HEK293 (cell line): ENCODE measurements at regions not wholly inside any gene's neighbourhood (a gene's known extent, or its start where the extent isn't known, plus 50 kb on each side); places are given as distances from the start of the nearest gene placed in this dataset.
A peak's percentile ranks its signal among the peaks of the same experiment; 100 is the strongest.

Experiments used
- KLF10 ChIP-seq: fragments of 450-650 bp; IDR thresholded peaks from 2 replicates; pipeline ENCODE4 v1.5.1; 2018; ENCODE audit warnings: missing biosample characterization, mild to moderate bottlenecking, missing genetic modification characterization
- KLF16 ChIP-seq: fragments of 450-650 bp; formaldehyde crosslinking; IDR thresholded peaks from 2 replicates; pipeline ENCODE4 v1.5.1; 2017; ENCODE audit warnings: missing biosample characterization, missing genetic modification characterization
- KLF9 ChIP-seq: fragments of 450-650 bp; formaldehyde crosslinking; IDR thresholded peaks from 2 replicates; pipeline ENCODE4 v1.5.1; 2016; ENCODE audit warnings: missing biosample characterization, missing genetic modification characterization, low read depth
- MZF1 ChIP-seq: fragments of 450-650 bp; formaldehyde crosslinking; IDR thresholded peaks from 2 replicates; pipeline ENCODE4 v1.5.1; 2017; ENCODE audit warnings: missing biosample characterization, missing genetic modification characterization, borderline replicate concordance
- YY1 ChIP-seq: fragments of 450-650 bp; formaldehyde crosslinking; IDR thresholded peaks from 2 replicates; pipeline ENCODE4 v1.5.1; 2018; ENCODE audit warnings: missing biosample characterization, missing genetic modification characterization
- ZBTB1 ChIP-seq: fragments of 450-650 bp; formaldehyde crosslinking; IDR thresholded peaks from 2 replicates; pipeline ENCODE4 v1.5.1; 2016; ENCODE audit warnings: missing biosample characterization, missing genetic modification characterization
- ZBTB20 ChIP-seq: fragments of 450-650 bp; formaldehyde crosslinking; IDR thresholded peaks from 2 replicates; pipeline ENCODE4 v1.5.1; 2016; ENCODE audit warnings: missing biosample characterization, missing genetic modification characterization
- ZBTB48 ChIP-seq: fragments of 450-650 bp; formaldehyde crosslinking; IDR thresholded peaks from 2 replicates; pipeline ENCODE4 v1.5.1; 2016; ENCODE audit warnings: missing biosample characterization, missing genetic modification characterization
- ZNF114 ChIP-seq: fragments of 450-650 bp; formaldehyde crosslinking; IDR thresholded peaks from 2 replicates; pipeline ENCODE4 v1.5.0; 2017; ENCODE audit warnings: missing biosample characterization, missing genetic modification characterization
- ZNF132 ChIP-seq: fragments of 450-650 bp; formaldehyde crosslinking; IDR thresholded peaks from 2 replicates; pipeline ENCODE4 v1.5.1; 2017; ENCODE audit warnings: missing biosample characterization, missing genetic modification characterization, borderline replicate concordance
- ZNF16 ChIP-seq: fragments of 450-650 bp; formaldehyde crosslinking; IDR thresholded peaks from 2 replicates; pipeline ENCODE4 v1.5.1; 2016; ENCODE audit warnings: low read depth, missing biosample characterization, missing genetic modification characterization
- ZNF302 ChIP-seq: fragments of 450-650 bp; formaldehyde crosslinking; IDR thresholded peaks from 2 replicates; pipeline ENCODE4 v1.5.1; 2016; ENCODE audit warnings: missing biosample characterization, missing genetic modification characterization, low read depth
- ZNF324 ChIP-seq: fragments of 450-650 bp; formaldehyde crosslinking; IDR thresholded peaks from 2 replicates; pipeline ENCODE4 v1.5.1; 2016; ENCODE audit warnings: missing biosample characterization, missing genetic modification characterization
- ZNF354C ChIP-seq: fragments of 450-650 bp; formaldehyde crosslinking; IDR thresholded peaks from 2 replicates; pipeline ENCODE4 v1.5.1; 2016; ENCODE audit warnings: missing biosample characterization, missing genetic modification characterization, low read depth, borderline replicate concordance
- ZNF394 ChIP-seq: fragments of 450-650 bp; formaldehyde crosslinking; IDR thresholded peaks from 2 replicates; pipeline ENCODE4 v1.5.1; 2016; ENCODE audit warnings: missing biosample characterization, missing genetic modification characterization, mild to moderate bottlenecking, moderate library complexity, borderline replicate concordance
- ZNF510 ChIP-seq: fragments of 450-650 bp; formaldehyde crosslinking; IDR thresholded peaks from 2 replicates; pipeline ENCODE4 v1.5.1; 2018; ENCODE audit warnings: mild to moderate bottlenecking, missing genetic modification characterization, missing biosample characterization; ENCODE audit not compliant: insufficient replicate concordance
- ZNF629 ChIP-seq: fragments of 450-650 bp; formaldehyde crosslinking; IDR thresholded peaks from 2 replicates; pipeline ENCODE4 v1.5.1; 2017; ENCODE audit warnings: missing biosample characterization, missing genetic modification characterization
- ZNF707 ChIP-seq: fragments of 450-650 bp; formaldehyde crosslinking; IDR thresholded peaks from 2 replicates; pipeline ENCODE4 v1.5.1; 2016; ENCODE audit warnings: missing biosample characterization, missing genetic modification characterization
- ZNF776 ChIP-seq: fragments of 450-650 bp; formaldehyde crosslinking; IDR thresholded peaks from 2 replicates; pipeline ENCODE4 v1.5.0; 2017; ENCODE audit warnings: missing biosample characterization, missing genetic modification characterization, borderline replicate concordance
- ZXDB ChIP-seq: fragments of 450-650 bp; formaldehyde crosslinking; IDR thresholded peaks from 2 replicates; pipeline ENCODE4 v1.5.1; 2016; ENCODE audit warnings: missing biosample characterization, missing genetic modification characterization
- TF ChIP-seq, protein P1 (sequence below): fragments of 450-650 bp; formaldehyde crosslinking; conservative IDR thresholded peaks from 2 replicates; pipeline ENCODE4 v1.5.1; 2016; ENCODE audit warnings: low read depth, missing biosample characterization, missing genetic modification characterization
- TF ChIP-seq, protein P2 (sequence below): fragments of 450-650 bp; IDR thresholded peaks from 2 replicates; pipeline ENCODE4 v1.5.1; 2018; ENCODE audit warnings: missing biosample characterization, missing genetic modification characterization
- TF ChIP-seq, protein P3 (sequence below): fragments of 450-650 bp; formaldehyde crosslinking; IDR thresholded peaks from 2 replicates; pipeline ENCODE4 v1.5.1; 2016; ENCODE audit warnings: missing biosample characterization, missing genetic modification characterization
- TF ChIP-seq, protein P4 (sequence below): fragments of 450-650 bp; formaldehyde crosslinking; IDR thresholded peaks from 2 replicates; pipeline ENCODE4 v1.5.1; 2016; ENCODE audit warnings: missing biosample characterization, missing genetic modification characterization
- TF ChIP-seq, protein P5 (sequence below): fragments of 450-650 bp; formaldehyde crosslinking; IDR thresholded peaks from 2 replicates; pipeline ENCODE4 v1.5.1; 2016; ENCODE audit warnings: missing biosample characterization, missing genetic modification characterization
- TF ChIP-seq, protein P6 (sequence below): fragments of 450-650 bp; formaldehyde crosslinking; IDR thresholded peaks from 2 replicates; pipeline ENCODE4 v1.5.1; 2016; ENCODE audit warnings: missing biosample characterization, missing genetic modification characterization

DNA sequence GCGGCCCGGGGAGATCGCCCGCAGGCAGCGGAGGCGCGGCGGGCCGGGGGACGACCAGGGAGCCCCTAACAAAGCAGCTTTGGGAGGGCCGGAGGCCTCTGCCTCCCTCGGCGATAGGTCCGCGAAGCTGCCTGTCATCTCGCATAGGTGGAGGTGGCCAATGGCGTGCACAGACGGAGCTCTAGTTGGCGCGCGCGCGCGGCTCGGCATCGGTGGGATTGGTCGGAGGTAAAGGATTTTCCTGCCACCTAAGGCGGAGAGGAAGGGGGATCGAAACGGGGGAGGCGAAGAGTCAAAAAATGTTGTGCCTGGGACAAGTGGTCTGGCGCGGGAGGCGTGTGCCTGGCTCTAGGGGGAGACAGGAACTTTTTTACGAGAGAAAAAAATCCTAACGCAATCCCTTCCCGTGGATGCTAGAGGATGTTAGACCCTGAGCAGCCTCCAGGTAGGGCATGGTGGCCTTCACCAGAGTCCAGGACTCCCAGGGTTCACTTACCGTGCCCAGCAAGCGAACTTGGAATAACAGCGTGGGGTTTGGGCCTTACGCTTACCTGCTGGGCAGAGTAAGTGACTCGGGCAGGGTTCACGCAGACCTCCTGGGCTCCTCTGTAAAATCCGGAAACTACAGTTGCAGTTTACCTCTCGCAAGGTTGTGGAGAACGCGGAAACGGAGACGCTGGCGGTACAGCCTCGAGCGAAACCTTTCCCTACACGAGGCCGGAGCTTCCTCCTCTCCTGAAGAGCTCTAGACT lies 99.9 kb upstream of the SOD1 start (continued):
- TF ChIP-seq, protein P1, sequence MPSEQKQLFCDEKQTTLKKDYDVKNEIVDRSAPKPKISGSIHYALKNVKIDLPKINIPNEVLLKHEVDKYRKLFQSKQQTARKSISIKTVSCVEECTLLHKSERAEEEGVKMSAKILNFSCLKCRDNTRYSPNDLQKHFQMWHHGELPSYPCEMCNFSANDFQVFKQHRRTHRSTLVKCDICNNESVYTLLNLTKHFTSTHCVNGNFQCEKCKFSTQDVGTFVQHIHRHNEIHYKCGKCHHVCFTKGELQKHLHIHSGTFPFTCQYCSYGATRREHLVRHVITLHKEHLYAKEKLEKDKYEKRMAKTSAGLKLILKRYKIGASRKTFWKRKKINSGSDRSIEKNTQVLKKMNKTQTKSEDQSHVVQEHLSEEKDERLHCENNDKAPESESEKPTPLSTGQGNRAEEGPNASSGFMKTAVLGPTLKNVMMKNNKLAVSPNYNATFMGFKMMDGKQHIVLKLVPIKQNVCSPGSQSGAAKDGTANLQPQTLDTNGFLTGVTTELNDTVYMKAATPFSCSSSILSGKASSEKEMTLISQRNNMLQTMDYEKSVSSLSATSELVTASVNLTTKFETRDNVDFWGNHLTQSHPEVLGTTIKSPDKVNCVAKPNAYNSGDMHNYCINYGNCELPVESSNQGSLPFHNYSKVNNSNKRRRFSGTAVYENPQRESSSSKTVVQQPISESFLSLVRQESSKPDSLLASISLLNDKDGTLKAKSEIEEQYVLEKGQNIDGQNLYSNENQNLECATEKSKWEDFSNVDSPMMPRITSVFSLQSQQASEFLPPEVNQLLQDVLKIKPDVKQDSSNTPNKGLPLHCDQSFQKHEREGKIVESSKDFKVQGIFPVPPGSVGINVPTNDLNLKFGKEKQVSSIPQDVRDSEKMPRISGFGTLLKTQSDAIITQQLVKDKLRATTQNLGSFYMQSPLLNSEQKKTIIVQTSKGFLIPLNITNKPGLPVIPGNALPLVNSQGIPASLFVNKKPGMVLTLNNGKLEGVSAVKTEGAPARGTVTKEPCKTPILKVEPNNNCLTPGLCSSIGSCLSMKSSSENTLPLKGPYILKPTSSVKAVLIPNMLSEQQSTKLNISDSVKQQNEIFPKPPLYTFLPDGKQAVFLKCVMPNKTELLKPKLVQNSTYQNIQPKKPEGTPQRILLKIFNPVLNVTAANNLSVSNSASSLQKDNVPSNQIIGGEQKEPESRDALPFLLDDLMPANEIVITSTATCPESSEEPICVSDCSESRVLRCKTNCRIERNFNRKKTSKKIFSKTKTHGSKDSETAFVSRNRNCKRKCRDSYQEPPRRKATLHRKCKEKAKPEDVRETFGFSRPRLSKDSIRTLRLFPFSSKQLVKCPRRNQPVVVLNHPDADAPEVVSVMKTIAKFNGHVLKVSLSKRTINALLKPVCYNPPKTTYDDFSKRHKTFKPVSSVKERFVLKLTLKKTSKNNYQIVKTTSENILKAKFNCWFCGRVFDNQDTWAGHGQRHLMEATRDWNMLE, result peak; percentile 14; the same call in 1 of the 2 replicates
- TF ChIP-seq ZBTB48 (tag by site-specific recombination) (peak; percentile 88), ZXDB (tag by site-specific recombination) (peak; percentile 82), KLF16 (tag by site-specific recombination) (peak; percentile 60; the same call in 1 of the 2 replicates), MZF1 (peak; percentile 84; the same call in 1 of the 2 replicates), ZNF510 (tag by site-specific recombination) (no peak), YY1 (tag by site-specific recombination) (no peak), ZNF776 (tag by site-specific recombination) (no peak), ZNF707 (tag by site-specific recombination) (no peak), ZNF302 (tag by site-specific recombination) (no peak), ZNF394 (tag by site-specific recombination) (peak; percentile 53; the same call in 1 of the 2 replicates), KLF10 (tag by site-specific recombination) (no peak), ZNF324 (tag by site-specific recombination) (peak; percentile 86), ZNF16 (no peak), ZNF132 (tag by site-specific recombination) (no peak), ZNF114 (no peak), ZNF354C (tag by site-specific recombination) (no peak), ZBTB20 (tag by site-specific recombination) (peak; percentile 84), ZNF629 (tag by site-specific recombination) (peak; percentile 64; the same call in 1 of the 2 replicates), KLF9 (0 out of 2 replicates have a peak, but pooled peaks have one; percentile 43), ZBTB1 (no peak)
- TF ChIP-seq, protein P2, sequence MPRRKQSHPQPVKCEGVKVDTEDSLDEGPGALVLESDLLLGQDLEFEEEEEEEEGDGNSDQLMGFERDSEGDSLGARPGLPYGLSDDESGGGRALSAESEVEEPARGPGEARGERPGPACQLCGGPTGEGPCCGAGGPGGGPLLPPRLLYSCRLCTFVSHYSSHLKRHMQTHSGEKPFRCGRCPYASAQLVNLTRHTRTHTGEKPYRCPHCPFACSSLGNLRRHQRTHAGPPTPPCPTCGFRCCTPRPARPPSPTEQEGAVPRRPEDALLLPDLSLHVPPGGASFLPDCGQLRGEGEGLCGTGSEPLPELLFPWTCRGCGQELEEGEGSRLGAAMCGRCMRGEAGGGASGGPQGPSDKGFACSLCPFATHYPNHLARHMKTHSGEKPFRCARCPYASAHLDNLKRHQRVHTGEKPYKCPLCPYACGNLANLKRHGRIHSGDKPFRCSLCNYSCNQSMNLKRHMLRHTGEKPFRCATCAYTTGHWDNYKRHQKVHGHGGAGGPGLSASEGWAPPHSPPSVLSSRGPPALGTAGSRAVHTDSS (tag by site-specific recombination), result 0 out of 2 replicates have a peak, but pooled peaks have one; percentile 10
- TF ChIP-seq, protein P3, sequence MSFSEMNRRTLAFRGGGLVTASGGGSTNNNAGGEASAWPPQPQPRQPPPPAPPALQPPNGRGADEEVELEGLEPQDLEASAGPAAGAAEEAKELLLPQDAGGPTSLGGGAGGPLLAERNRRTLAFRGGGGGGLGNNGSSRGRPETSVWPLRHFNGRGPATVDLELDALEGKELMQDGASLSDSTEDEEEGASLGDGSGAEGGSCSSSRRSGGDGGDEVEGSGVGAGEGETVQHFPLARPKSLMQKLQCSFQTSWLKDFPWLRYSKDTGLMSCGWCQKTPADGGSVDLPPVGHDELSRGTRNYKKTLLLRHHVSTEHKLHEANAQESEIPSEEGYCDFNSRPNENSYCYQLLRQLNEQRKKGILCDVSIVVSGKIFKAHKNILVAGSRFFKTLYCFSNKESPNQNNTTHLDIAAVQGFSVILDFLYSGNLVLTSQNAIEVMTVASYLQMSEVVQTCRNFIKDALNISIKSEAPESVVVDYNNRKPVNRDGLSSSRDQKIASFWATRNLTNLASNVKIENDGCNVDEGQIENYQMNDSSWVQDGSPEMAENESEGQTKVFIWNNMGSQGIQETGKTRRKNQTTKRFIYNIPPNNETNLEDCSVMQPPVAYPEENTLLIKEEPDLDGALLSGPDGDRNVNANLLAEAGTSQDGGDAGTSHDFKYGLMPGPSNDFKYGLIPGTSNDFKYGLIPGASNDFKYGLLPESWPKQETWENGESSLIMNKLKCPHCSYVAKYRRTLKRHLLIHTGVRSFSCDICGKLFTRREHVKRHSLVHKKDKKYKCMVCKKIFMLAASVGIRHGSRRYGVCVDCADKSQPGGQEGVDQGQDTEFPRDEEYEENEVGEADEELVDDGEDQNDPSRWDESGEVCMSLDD (tag by site-specific recombination), result peak; percentile 90
- TF ChIP-seq, protein P4, sequence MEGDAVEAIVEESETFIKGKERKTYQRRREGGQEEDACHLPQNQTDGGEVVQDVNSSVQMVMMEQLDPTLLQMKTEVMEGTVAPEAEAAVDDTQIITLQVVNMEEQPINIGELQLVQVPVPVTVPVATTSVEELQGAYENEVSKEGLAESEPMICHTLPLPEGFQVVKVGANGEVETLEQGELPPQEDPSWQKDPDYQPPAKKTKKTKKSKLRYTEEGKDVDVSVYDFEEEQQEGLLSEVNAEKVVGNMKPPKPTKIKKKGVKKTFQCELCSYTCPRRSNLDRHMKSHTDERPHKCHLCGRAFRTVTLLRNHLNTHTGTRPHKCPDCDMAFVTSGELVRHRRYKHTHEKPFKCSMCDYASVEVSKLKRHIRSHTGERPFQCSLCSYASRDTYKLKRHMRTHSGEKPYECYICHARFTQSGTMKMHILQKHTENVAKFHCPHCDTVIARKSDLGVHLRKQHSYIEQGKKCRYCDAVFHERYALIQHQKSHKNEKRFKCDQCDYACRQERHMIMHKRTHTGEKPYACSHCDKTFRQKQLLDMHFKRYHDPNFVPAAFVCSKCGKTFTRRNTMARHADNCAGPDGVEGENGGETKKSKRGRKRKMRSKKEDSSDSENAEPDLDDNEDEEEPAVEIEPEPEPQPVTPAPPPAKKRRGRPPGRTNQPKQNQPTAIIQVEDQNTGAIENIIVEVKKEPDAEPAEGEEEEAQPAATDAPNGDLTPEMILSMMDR (tag by site-specific recombination), result peak; percentile 84
- TF ChIP-seq, protein P5, sequence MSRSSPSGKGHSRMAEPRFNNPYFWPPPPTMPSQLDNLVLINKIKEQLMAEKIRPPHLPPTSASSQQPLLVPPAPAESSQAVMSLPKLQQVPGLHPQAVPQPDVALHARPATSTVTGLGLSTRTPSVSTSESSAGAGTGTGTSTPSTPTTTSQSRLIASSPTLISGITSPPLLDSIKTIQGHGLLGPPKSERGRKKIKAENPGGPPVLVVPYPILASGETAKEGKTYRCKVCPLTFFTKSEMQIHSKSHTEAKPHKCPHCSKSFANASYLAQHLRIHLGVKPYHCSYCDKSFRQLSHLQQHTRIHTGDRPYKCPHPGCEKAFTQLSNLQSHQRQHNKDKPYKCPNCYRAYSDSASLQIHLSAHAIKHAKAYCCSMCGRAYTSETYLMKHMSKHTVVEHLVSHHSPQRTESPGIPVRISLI (tag by site-specific recombination), result peak; percentile 91
- TF ChIP-seq, protein P6, sequence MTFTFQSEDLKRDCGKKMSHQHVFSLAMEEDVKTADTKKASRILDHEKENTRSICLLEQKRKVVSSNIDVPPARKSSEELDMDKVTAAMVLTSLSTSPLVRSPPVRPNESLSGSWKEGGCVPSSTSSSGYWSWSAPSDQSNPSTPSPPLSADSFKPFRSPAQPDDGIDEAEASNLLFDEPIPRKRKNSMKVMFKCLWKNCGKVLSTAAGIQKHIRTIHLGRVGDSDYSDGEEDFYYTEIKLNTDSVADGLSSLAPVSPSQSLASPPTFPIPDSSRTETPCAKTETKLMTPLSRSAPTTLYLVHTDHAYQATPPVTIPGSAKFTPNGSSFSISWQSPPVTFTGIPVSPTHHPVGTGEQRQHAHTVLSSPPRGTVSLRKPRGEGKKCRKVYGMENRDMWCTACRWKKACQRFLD (tag by site-specific recombination), result no peak
